ENCODE measurements at regions not wholly inside any gene's neighbourhood (a gene's known extent, or its start where the extent isn't known, plus 50 kb on each side); places are given as distances from the start of the nearest gene placed in this dataset.

- TF ChIP-seq CBFB (IDR thresholded peaks at IDR 0.05; ENCODE audit: low read depth) (no peak), HCFC1 (IDR thresholded peaks at IDR 0.05; ENCODE audit: low read length) (no peak)
These were observed 301.9 kb upstream of the PITX2 start for GRCh38 chr4:110924761-110925160.
